Dendritic cell treated with granulocyte-macrophage colony-stimulating factor and Interleukin-4, amounts not matched to agents 40 ng/mL and 50 ng/mL, for 4 days (primary cell): ENCODE measurements at regions not wholly inside any gene's neighbourhood (a gene's known extent, or its start where the extent isn't known, plus 50 kb on each side); places are given as distances from the start of the nearest gene placed in this dataset.

ENCODE experiments used
- H3K27ac Mint-ChIP-seq: one replicate; pipeline ENCODE4 v1.8.0; 2022; ENCODE audit warnings: mild to moderate bottlenecking, mixed read lengths
- H3K27me3 Mint-ChIP-seq: one replicate; pipeline ENCODE4 v1.8.0; 2022; ENCODE audit warnings: mild to moderate bottlenecking, mixed read lengths
- H3K36me3 Mint-ChIP-seq: one replicate; pipeline ENCODE4 v1.8.0; 2022; ENCODE audit warnings: low read depth, mixed read lengths
- H3K4me1 Mint-ChIP-seq: one replicate; pipeline ENCODE4 v1.8.0; 2022; ENCODE audit warnings: low read depth, mixed read lengths
- H3K4me3 Mint-ChIP-seq: one replicate; pipeline ENCODE4 v1.8.0; 2022; ENCODE audit warnings: mild to moderate bottlenecking, moderate library complexity, mixed read lengths
- H3K9me3 Mint-ChIP-seq: one replicate; pipeline ENCODE4 v1.8.0; 2022; ENCODE audit warnings: mixed read lengths
- intact Hi-C: fragments of 100-400 bp; cut with micrococcal nuclease; formaldehyde crosslinking; loops from one replicate; pipeline ENCODE4 v1.15.0; 2022

GRCh38 chr20:61178551-61179071 is 73.5 kb upstream of the CDH4 start:
- Mint-ChIP-seq H3K9me3 (no peaks in the 10 kb centered on the region), H3K27ac (no peak overlapping the region), H3K4me1 (no peaks in the 10 kb centered on the region), H3K36me3 (no peaks in the 10 kb centered on the region), H3K4me3 (no peak overlapping the region), H3K27me3 (peaks cover 5% of the 10 kb centered on the region)
- intact Hi-C loops: no loop called here

DNA sequence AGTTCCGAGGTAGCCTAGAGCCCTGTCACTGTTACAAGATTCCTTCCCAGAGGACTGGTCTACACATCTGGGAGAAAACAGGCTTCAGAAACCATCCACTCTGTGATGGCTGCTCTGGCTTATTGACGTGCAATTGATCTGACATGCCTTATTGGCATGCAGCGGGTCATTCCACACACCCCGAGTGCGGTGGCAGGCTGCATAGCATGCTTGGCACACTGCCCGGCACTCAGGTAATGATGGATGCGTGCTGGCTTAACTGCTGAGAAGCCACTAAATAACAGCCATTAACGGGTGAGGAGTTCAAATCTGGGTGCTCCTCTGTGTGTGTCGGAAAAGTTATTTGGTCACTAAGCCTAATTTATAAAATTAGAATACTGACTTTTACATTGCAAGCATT is 67.9 kb upstream of the CDH4 start:
- H3K4me1 Mint-ChIP-seq: no peaks in the 10 kb centered on the region
- intact Hi-C loops: no loop called here
- H3K9me3 Mint-ChIP-seq: no peaks in the 10 kb centered on the region
- H3K36me3 Mint-ChIP-seq: no peaks in the 10 kb centered on the region
- H3K4me3 Mint-ChIP-seq: no peak overlapping the region
- peaks cover 3% of the 10 kb centered on the region for H3K27me3 Mint-ChIP-seq
- H3K27ac Mint-ChIP-seq: no peak overlapping the region

GRCh38 chr20:61185181-61185580 is 66.9 kb upstream of the CDH4 start:
- H3K4me1 Mint-ChIP-seq: no peaks in the 10 kb centered on the region
- no peaks in the 10 kb centered on the region for H3K9me3 Mint-ChIP-seq
- intact Hi-C loops: no loop called here
- H3K36me3 Mint-ChIP-seq: no peaks in the 10 kb centered on the region
- no peak overlapping the region for H3K4me3 Mint-ChIP-seq
- H3K27ac Mint-ChIP-seq: no peak overlapping the region
- peaks cover 1% of the 10 kb centered on the region for H3K27me3 Mint-ChIP-seq

DNA sequence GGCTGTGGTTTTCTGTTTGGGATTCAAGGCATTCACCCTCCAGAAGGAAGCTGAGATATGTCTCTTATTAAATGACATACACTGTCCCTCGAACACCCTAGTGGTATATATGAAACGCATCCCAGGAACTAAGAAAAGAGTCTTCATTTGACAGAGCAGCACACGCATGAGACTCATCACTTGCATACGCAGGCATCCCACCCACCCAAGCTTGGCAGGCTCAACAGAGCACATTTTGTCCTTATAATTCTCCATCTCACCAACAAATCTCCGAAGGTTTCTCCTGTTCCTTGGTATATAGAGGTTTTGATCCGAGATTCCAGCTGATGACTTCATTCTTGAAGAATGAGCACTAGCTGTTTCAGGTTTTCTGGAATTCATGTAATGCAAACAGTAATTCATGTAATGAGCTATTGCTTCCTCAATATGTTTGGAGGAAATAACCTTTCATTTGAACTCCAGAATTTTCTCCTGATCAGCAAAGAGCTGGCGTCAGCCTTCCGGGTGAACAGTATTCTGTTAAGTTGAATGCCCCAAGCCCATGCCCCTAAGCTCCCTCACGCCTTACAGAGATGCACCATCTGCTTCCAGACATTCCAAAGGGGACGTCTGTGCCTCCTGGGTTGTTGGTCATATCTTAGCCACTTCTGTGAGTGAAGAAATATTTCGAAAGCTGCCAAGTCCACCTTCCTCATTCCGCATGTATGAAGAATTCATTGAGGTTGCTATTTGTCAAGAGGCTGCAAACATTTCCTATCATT is 66.0 kb upstream of the CDH4 start:
- Mint-ChIP-seq H3K9me3 (no peaks in the 10 kb centered on the region), H3K36me3 (no peaks in the 10 kb centered on the region), H3K27me3 (peaks cover 1% of the 10 kb centered on the region), H3K4me1 (no peaks in the 10 kb centered on the region), H3K27ac (no peak overlapping the region), H3K4me3 (no peak overlapping the region)
- intact Hi-C loops: no loop called here

DNA sequence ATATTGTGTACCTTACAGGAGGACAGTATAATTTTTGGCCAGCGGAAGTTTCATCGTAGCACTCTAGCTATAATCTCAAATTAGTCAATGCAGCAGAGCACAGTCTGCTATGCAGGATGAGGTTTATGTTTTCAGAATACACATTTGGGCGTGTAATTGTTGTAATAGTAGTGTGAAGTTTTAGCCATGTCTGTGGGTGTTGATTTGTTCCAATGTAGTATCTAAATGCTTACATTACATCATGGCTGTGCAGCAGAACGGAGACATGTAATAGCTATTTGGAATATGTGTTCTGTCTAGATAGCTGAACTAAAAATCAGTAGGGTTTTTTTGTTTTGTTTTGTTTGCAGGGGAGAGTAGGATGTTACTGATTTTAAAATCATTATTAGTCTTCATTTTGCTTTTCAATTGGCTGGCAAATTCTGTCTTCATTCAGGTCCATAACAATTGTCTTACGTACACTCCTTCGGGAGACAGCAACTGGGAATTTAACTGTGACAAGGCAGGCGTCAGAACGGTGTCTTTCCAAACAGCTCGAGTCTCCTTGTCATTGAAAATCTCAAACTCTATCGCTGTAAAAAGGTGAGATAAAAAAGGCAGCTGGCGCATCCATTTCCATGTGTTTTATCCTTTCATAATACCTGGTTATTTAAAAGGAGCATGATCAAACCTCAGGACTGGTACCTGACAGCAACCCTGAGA is 65.1 kb upstream of the CDH4 start:
- Mint-ChIP-seq H3K27me3 (peaks cover 1% of the 10 kb centered on the region), H3K36me3 (no peaks in the 10 kb centered on the region), H3K4me1 (no peaks in the 10 kb centered on the region), H3K9me3 (no peaks in the 10 kb centered on the region), H3K4me3 (no peak overlapping the region), H3K27ac (no peak overlapping the region)
- intact Hi-C loops: no loop called here

GRCh38 chr20:61189534-61189933 is 62.5 kb upstream of the CDH4 start:
- Mint-ChIP-seq H3K9me3 (peaks cover 9% of the 10 kb centered on the region), H3K27me3 (peaks cover 1% of the 10 kb centered on the region), H3K27ac (no peak overlapping the region), H3K4me3 (no peak overlapping the region), H3K4me1 (no peaks in the 10 kb centered on the region), H3K36me3 (no peaks in the 10 kb centered on the region)
- intact Hi-C loops: no loop called here

GRCh38 chr20:61191096-61191495 is 61.0 kb upstream of the CDH4 start:
- Mint-ChIP-seq H3K4me3 (no peak overlapping the region), H3K27me3 (peaks cover 1% of the 10 kb centered on the region), H3K4me1 (no peaks in the 10 kb centered on the region), H3K9me3 (peaks cover 11% of the 10 kb centered on the region), H3K36me3 (no peaks in the 10 kb centered on the region), H3K27ac (no peak overlapping the region)
- intact Hi-C loops: no loop called here

DNA sequence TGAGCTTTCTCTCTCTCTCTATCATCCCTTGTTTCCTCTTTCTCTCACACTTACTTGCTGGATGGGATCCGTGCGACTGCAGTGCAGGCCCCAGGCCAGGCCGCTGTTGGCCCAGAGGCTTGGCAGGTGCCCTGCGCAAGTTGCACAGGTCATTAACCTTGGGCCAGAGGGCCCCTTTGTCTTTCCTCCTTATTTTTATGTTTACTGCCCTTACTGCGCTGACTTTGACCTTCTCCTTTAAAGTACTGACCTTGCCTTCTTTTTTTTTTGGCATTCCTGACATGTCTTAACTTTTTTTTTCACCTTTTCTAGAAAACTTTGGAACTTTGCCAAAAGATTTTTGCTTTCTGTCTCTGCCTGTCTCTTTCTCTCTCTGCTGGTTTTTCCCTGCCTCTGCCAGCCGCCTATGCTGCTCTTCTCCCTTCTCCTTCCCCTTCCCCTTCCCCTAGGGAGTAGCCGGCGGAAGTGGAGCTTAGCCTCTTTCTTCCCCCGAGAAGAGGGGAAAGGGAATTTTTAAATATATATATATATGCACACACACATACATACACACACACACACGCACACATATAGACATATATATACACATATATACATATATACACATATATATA is 59.6 kb upstream of the CDH4 start:
- intact Hi-C loops: no loop called here
- Mint-ChIP-seq H3K4me1 (no peaks in the 10 kb centered on the region), H3K4me3 (no peak overlapping the region), H3K9me3 (peaks cover 11% of the 10 kb centered on the region), H3K27ac (no peak overlapping the region), H3K27me3 (peaks cover 1% of the 10 kb centered on the region), H3K36me3 (no peaks in the 10 kb centered on the region)

DNA sequence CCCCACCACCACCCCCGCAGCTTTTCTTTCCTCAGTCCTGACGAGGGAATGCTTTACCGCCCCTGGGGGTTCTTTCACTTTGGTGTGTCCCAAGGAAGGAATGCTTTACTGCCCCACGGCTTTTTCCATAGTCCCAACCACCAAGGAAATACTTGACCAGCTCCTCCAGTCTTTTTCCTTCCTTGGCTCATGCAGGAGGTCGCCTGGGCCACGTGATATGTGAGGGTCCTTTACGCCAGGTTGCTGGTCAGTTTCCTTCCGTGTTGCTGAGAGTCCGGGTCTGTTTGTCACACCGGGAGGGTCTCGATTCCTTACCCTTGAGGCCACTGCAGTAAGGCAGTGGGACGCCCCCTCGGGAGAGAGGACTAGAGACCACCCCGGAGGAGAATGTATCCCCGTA is 58.9 kb upstream of the CDH4 start:
- H3K4me1 Mint-ChIP-seq: no peaks in the 10 kb centered on the region
- H3K36me3 Mint-ChIP-seq: no peaks in the 10 kb centered on the region
- no peak overlapping the region for H3K4me3 Mint-ChIP-seq
- peaks cover under 1% of the 10 kb centered on the region for H3K27me3 Mint-ChIP-seq
- H3K9me3 Mint-ChIP-seq: peaks cover 11% of the 10 kb centered on the region
- H3K27ac Mint-ChIP-seq: no peak overlapping the region
- intact Hi-C loops: no loop called here
